ENCODE measurements at regions not wholly inside any gene's neighbourhood (a gene's known extent, or its start where the extent isn't known, plus 50 kb on each side); places are given as distances from the start of the nearest gene placed in this dataset.

DNA sequence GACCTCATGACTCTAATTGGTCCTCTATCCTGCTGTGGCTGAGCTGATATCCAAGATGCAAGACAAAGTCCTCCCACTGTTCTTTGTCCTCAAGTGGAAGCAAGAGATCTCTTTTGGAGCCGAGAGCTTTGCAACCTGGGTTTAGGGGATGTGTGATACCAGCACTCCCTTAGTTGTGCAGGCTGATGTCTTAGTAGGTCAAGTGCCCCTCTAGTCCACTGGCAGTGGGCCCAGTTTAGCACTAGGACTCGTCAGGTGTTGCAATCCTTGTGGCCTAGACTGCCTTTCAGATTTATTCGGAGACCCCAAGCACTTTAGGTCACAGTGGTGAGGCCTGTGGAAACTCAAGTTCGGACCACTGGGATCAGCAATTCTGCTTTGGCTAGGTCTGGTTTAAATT, 64.0 kb downstream of the GPRASP3 start:
- TF ChIP-seq POLR2A (IDR thresholded peaks at IDR 0.05) (no peak), POLR2AphosphoS5 (IDR thresholded peaks at IDR 0.05) (no peak)
